ENCODE measurements at regions not wholly inside any gene's neighbourhood (a gene's known extent, or its start where the extent isn't known, plus 50 kb on each side); places are given as distances from the start of the nearest gene placed in this dataset.

- no peak for DNase-seq (ENCODE audit: low read depth in 2 of 2)
Observed at GRCh38 chr20:52820641-52821292, 151.4 kb upstream of the TSHZ2 start.

GRCh38 chr20:52818491-52818890, 153.7 kb upstream of the TSHZ2 start:
- no peak for DNase-seq (ENCODE audit: low read depth in 2 of 2)

- no peak for DNase-seq (ENCODE audit: low read depth in 2 of 2)
Observed at GRCh38 chr20:52817981-52818380, 154.2 kb upstream of the TSHZ2 start.

- no peak for DNase-seq (ENCODE audit: low read depth in 2 of 2)
Observed at GRCh38 chr20:52817511-52817910, 154.6 kb upstream of the TSHZ2 start.

- DNase-seq (ENCODE audit: low read depth in 2 of 2), result no peak
Observed at GRCh38 chr20:52814371-52814770, 157.8 kb upstream of the TSHZ2 start.

GRCh38 chr20:52812231-52812847, 159.8 kb upstream of the TSHZ2 start:
- no peak for DNase-seq (ENCODE audit: low read depth in 2 of 2)

- DNase-seq (ENCODE audit: low read depth in 2 of 2), result no peak
Observed at GRCh38 chr20:52809003-52809402, 163.2 kb upstream of the TSHZ2 start.

- no peak for DNase-seq (ENCODE audit: low read depth in 2 of 2)
Observed at GRCh38 chr20:52806918-52807317, 165.2 kb upstream of the TSHZ2 start.

GRCh38 chr20:52805843-52806242, 166.3 kb upstream of the TSHZ2 start:
- no peak for DNase-seq (ENCODE audit: low read depth in 2 of 2)

GRCh38 chr20:52805296-52805571, 166.9 kb upstream of the TSHZ2 start:
- no peak for DNase-seq (ENCODE audit: low read depth in 2 of 2)

GRCh38 chr20:52804497-52805295, 167.5 kb upstream of the TSHZ2 start:
- no peak for DNase-seq (ENCODE audit: low read depth in 2 of 2)

- no peak for DNase-seq (ENCODE audit: low read depth in 2 of 2)
Observed at GRCh38 chr20:52801628-52802006, 170.5 kb upstream of the TSHZ2 start.

- no peak for DNase-seq (ENCODE audit: low read depth in 2 of 2)
Observed at GRCh38 chr20:52800734-52801627, 171.2 kb upstream of the TSHZ2 start.

GRCh38 chr20:52799130-52799529, 173.0 kb upstream of the TSHZ2 start:
- no peak for DNase-seq (ENCODE audit: low read depth in 2 of 2)

GRCh38 chr20:52798124-52798523, 174.0 kb upstream of the TSHZ2 start:
- no peak for DNase-seq (ENCODE audit: low read depth in 2 of 2)

GRCh38 chr20:52794853-52795252, 177.3 kb upstream of the TSHZ2 start:
- DNase-seq (ENCODE audit: low read depth in 2 of 2), result no peak

- DNase-seq (ENCODE audit: low read depth in 2 of 2), result no peak
Observed at GRCh38 chr20:52793339-52793963, 178.7 kb upstream of the TSHZ2 start.

- no peak for DNase-seq (ENCODE audit: low read depth in 2 of 2)
Observed at GRCh38 chr20:52791091-52791490, 181.1 kb upstream of the TSHZ2 start.

- no peak for DNase-seq (ENCODE audit: low read depth in 2 of 2)
Observed at GRCh38 chr20:52789716-52790115, 182.4 kb upstream of the TSHZ2 start.

- DNase-seq (ENCODE audit: low read depth in 2 of 2), result no peak
Observed at GRCh38 chr20:52787962-52788361, 184.2 kb upstream of the TSHZ2 start.

- no peak for DNase-seq (ENCODE audit: low read depth in 2 of 2)
Observed at GRCh38 chr20:52787216-52787615, 184.9 kb upstream of the TSHZ2 start.

- DNase-seq (ENCODE audit: low read depth in 2 of 2), result no peak
Observed at GRCh38 chr20:52785679-52786078, 186.5 kb upstream of the TSHZ2 start.

Measured in stimulated activated CD8-positive, alpha-beta memory T cell treated with anti-CD3 and anti-CD28 coated beads, Interleukin-2, amount 100 ng/mL, for 48 hours (primary cell).